Mesothelial cell of epicardium (in vitro differentiated cells): ENCODE measurements at regions not wholly inside any gene's neighbourhood (a gene's known extent, or its start where the extent isn't known, plus 50 kb on each side); places are given as distances from the start of the nearest gene placed in this dataset.

Experiments
- DNase-seq, 2 experiments: peaks; one replicate each; pipeline ENCODE4 v3.0.0; 2021; ENCODE audit warnings: low spot score in 2 of 2; ENCODE audit not compliant: unreplicated experiment in 2 of 2
- H3K27ac Mint-ChIP-seq: 2 replicates; pipeline ENCODE4 v1.8.0; 2021; ENCODE audit warnings: mixed read lengths
- H3K27me3 Mint-ChIP-seq: 2 replicates; pipeline ENCODE4 v1.8.0; 2021; ENCODE audit warnings: low read depth, mixed read lengths
- H3K36me3 Mint-ChIP-seq: 2 replicates; pipeline ENCODE4 v1.8.0; 2021; ENCODE audit warnings: mixed read lengths
- H3K4me1 Mint-ChIP-seq: 2 replicates; pipeline ENCODE4 v1.8.0; 2021; ENCODE audit warnings: mixed read lengths
- H3K4me3 Mint-ChIP-seq: 2 replicates; pipeline ENCODE4 v1.8.0; 2021; ENCODE audit warnings: mild to moderate bottlenecking, moderate library complexity, mixed read lengths
- H3K9me3 Mint-ChIP-seq: 2 replicates; pipeline ENCODE4 v1.8.0; 2021; ENCODE audit warnings: mixed read lengths
- CTCF ChIP-seq: fragments of 200-600 bp; sonication (generic); IDR thresholded peaks from one replicate; pipeline ENCODE4 v1.5.0; 2021; ENCODE audit warnings: antibody characterized with exemption; ENCODE audit not compliant: unreplicated experiment

GRCh38 chr3:22893644-22894325 is 309.3 kb upstream of the UBE2E2 start:
- Mint-ChIP-seq H3K36me3 (no peaks in the 10 kb centered on the region), H3K4me1 (peaks cover 13% of the 10 kb centered on the region), H3K27ac (no peak overlapping the region), H3K27me3 (peaks cover 14% of the 10 kb centered on the region), H3K4me3 (no peak overlapping the region), H3K9me3 (no peaks in the 10 kb centered on the region)
- no peak for DNase-seq
- no peak for TF ChIP-seq CTCF

GRCh38 chr3:22894865-22895264 is 308.3 kb upstream of the UBE2E2 start:
- no peak for TF ChIP-seq CTCF
- Mint-ChIP-seq H3K36me3 (no peaks in the 10 kb centered on the region), H3K4me1 (peaks cover 13% of the 10 kb centered on the region), H3K27ac (no peak overlapping the region), H3K27me3 (peaks cover 11% of the 10 kb centered on the region), H3K4me3 (no peak overlapping the region), H3K9me3 (no peaks in the 10 kb centered on the region)
- DNase-seq, result no peak

- peaks cover 13% of the 10 kb centered on the region for H3K4me1 Mint-ChIP-seq
- no peak for TF ChIP-seq CTCF
- DNase-seq, result no peak
- H3K36me3 Mint-ChIP-seq, result no peaks in the 10 kb centered on the region
- H3K27ac Mint-ChIP-seq, result no peak overlapping the region
- H3K4me3 Mint-ChIP-seq, result no peak overlapping the region
- H3K27me3 Mint-ChIP-seq, result peaks cover 11% of the 10 kb centered on the region
- H3K9me3 Mint-ChIP-seq, result peaks cover 2% of the 10 kb centered on the region
Observed at GRCh38 chr3:22895671-22896070, 307.5 kb upstream of the UBE2E2 start.

GRCh38 chr3:22898558-22898957 is 304.6 kb upstream of the UBE2E2 start:
- Mint-ChIP-seq H3K27me3 (peaks cover 1% of the 10 kb centered on the region), H3K4me3 (no peak overlapping the region), H3K27ac (no peak overlapping the region), H3K36me3 (no peaks in the 10 kb centered on the region), H3K9me3 (peaks cover 21% of the 10 kb centered on the region), H3K4me1 (peaks cover 6% of the 10 kb centered on the region)
- no peak for DNase-seq
- no peak for TF ChIP-seq CTCF

- no peak for DNase-seq
- Mint-ChIP-seq H3K9me3 (peaks cover 21% of the 10 kb centered on the region), H3K4me1 (no peaks in the 10 kb centered on the region), H3K27ac (no peak overlapping the region), H3K27me3 (no peaks in the 10 kb centered on the region), H3K4me3 (no peak overlapping the region), H3K36me3 (no peaks in the 10 kb centered on the region)
- TF ChIP-seq CTCF, result no peak
Observed at GRCh38 chr3:22899441-22899840, 303.7 kb upstream of the UBE2E2 start.

- DNase-seq, result no peak
- no peaks in the 10 kb centered on the region for H3K36me3 Mint-ChIP-seq
- H3K4me1 Mint-ChIP-seq, result no peaks in the 10 kb centered on the region
- H3K27me3 Mint-ChIP-seq, result no peaks in the 10 kb centered on the region
- no peak overlapping the region for H3K4me3 Mint-ChIP-seq
- no peak overlapping the region for H3K27ac Mint-ChIP-seq
- peaks cover 21% of the 10 kb centered on the region for H3K9me3 Mint-ChIP-seq
- no peak for TF ChIP-seq CTCF
Observed at GRCh38 chr3:22900296-22900695, 302.8 kb upstream of the UBE2E2 start.
